Ishikawa (cell line): ENCODE measurements at regions not wholly inside any gene's neighbourhood (a gene's known extent, or its start where the extent isn't known, plus 50 kb on each side); places are given as distances from the start of the nearest gene placed in this dataset.

Experiments
- CEBPB ChIP-seq: IDR thresholded peaks from 2 replicates; pipeline ENCODE4 v1.6.1; 2012
- CREB1 ChIP-seq: IDR thresholded peaks from 2 replicates; pipeline ENCODE4 v1.6.1; 2012; ENCODE audit warnings: low read depth
- EGR1 ChIP-seq: IDR thresholded peaks from 2 replicates; pipeline ENCODE4 v1.6.1; 2012
- EP300 ChIP-seq: IDR thresholded peaks from 2 replicates; pipeline ENCODE4 v1.6.1; 2012; ENCODE audit warnings: borderline replicate concordance
- FOXM1 ChIP-seq: IDR thresholded peaks from 2 replicates; pipeline ENCODE4 v1.6.1; 2012; ENCODE audit warnings: low read depth, borderline replicate concordance
- MAX ChIP-seq: IDR thresholded peaks from 2 replicates; pipeline ENCODE4 v1.6.1; 2012
- NFIC ChIP-seq: IDR thresholded peaks from 2 replicates; pipeline ENCODE4 v1.6.1; 2012
- RAD21 ChIP-seq: IDR thresholded peaks from 2 replicates; pipeline ENCODE4 v1.6.1; 2012; ENCODE audit warnings: low read depth
- TAF1 ChIP-seq: IDR thresholded peaks from 2 replicates; pipeline ENCODE4 v1.6.1; 2012; ENCODE audit warnings: low read depth, mild to moderate bottlenecking
- TCF12 ChIP-seq: IDR thresholded peaks from 2 replicates; pipeline ENCODE4 v1.6.1; 2012; ENCODE audit warnings: low read depth
- TEAD4 ChIP-seq: IDR thresholded peaks from 2 replicates; pipeline ENCODE4 v1.6.1; 2012
- USF1 ChIP-seq: IDR thresholded peaks from 2 replicates; pipeline ENCODE4 v1.6.1; 2012
- YY1 ChIP-seq: IDR thresholded peaks from 2 replicates; pipeline ENCODE4 v1.6.1; 2012; ENCODE audit warnings: low read depth
- ZBTB7A ChIP-seq: IDR thresholded peaks from 2 replicates; pipeline ENCODE4 v1.6.1; 2012; ENCODE audit warnings: low read depth
- TF ChIP-seq, protein P1 (sequence below): IDR thresholded peaks from 2 replicates; pipeline ENCODE4 v1.6.1; 2012; ENCODE audit warnings: low read depth, mild to moderate bottlenecking

- TF ChIP-seq RAD21: no peak
- TF ChIP-seq MAX: no peak
- TF ChIP-seq TCF12: no peak
- TF ChIP-seq FOXM1: no peak
- TF ChIP-seq EGR1: no peak
- TF ChIP-seq TAF1: no peak
- TF ChIP-seq TEAD4: no peak
- no peak for TF ChIP-seq CREB1
- TF ChIP-seq, protein P1, sequence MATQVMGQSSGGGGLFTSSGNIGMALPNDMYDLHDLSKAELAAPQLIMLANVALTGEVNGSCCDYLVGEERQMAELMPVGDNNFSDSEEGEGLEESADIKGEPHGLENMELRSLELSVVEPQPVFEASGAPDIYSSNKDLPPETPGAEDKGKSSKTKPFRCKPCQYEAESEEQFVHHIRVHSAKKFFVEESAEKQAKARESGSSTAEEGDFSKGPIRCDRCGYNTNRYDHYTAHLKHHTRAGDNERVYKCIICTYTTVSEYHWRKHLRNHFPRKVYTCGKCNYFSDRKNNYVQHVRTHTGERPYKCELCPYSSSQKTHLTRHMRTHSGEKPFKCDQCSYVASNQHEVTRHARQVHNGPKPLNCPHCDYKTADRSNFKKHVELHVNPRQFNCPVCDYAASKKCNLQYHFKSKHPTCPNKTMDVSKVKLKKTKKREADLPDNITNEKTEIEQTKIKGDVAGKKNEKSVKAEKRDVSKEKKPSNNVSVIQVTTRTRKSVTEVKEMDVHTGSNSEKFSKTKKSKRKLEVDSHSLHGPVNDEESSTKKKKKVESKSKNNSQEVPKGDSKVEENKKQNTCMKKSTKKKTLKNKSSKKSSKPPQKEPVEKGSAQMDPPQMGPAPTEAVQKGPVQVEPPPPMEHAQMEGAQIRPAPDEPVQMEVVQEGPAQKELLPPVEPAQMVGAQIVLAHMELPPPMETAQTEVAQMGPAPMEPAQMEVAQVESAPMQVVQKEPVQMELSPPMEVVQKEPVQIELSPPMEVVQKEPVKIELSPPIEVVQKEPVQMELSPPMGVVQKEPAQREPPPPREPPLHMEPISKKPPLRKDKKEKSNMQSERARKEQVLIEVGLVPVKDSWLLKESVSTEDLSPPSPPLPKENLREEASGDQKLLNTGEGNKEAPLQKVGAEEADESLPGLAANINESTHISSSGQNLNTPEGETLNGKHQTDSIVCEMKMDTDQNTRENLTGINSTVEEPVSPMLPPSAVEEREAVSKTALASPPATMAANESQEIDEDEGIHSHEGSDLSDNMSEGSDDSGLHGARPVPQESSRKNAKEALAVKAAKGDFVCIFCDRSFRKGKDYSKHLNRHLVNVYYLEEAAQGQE: no peak
- TF ChIP-seq USF1: no peak
- TF ChIP-seq YY1: no peak
- no peak for TF ChIP-seq EP300
- TF ChIP-seq ZBTB7A: no peak
- TF ChIP-seq CEBPB: no peak
- TF ChIP-seq NFIC: no peak
These were observed 55.1 kb upstream of the GRK3 start for GRCh38 chr22:25509374-25509791.

GRCh38 chr22:25510876-25511275, 53.6 kb upstream of the GRK3 start:
- TF ChIP-seq USF1 (no peak), EGR1 (no peak), YY1 (no peak), EP300 (no peak), RAD21 (no peak), NFIC (no peak), CREB1 (no peak), MAX (no peak), TAF1 (no peak)
- TF ChIP-seq, protein P1: no peak

- TF ChIP-seq, protein P1: no peak
- TF ChIP-seq FOXM1 (no peak), CREB1 (no peak), TEAD4 (no peak), EP300 (no peak)
These were observed 52.8 kb upstream of the GRK3 start for GRCh38 chr22:25511725-25512124.

DNA sequence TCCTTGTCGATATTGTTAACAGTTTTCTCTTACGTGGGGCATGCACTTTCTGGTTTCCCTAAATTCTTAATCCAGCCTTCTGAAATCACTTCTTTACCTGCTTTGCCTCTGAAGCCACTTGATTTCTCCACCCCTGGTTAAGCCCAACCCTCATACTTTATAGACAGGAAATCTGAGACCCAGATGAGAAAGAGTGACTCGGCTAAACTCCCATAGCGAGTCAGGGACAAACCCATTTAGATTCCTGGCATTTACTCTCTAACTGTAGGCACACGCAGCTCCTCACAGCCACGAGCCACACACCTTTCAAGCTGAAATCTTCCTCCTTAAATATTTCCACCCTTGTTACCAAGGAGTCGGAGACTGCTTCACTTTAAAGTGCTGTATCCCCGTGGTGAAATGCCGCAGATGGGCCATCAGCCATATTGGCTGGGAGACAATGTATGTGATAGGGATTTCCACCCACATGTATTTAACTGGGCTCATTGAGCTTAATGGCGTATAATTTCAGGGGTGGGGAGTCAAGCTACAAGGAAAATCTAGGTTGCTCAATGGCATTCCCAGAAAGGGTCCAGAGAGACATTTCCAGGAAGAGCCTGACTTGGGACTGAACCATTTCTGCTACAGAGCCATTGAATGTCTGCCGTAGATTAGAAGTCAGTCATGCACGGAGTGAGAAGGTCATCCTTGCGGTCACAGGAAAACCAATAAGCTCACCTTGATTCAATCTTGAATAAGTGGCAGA, 49.9 kb upstream of the GRK3 start:
- TF ChIP-seq MAX (no peak), NFIC (no peak), EP300 (no peak), CEBPB (no peak), EGR1 (no peak), TEAD4 (no peak), CREB1 (no peak), ZBTB7A (no peak), USF1 (no peak), RAD21 (no peak)
